Spleen (tissue), 11 donors: ENCODE measurements at regions not wholly inside any gene's neighbourhood (a gene's known extent, or its start where the extent isn't known, plus 50 kb on each side); places are given as distances from the start of the nearest gene placed in this dataset.

Source experiments
- DNase-seq: peaks from one replicate; pipeline ENCODE4 v3.0.0-alpha.2; 2020
- H3K27ac ChIP-seq, 8 donors: fragments of 200-600 bp; sonication (generic) in 7 of 8; 1 replicate in 4 of 8; 2 replicates in 4 of 8; pipeline versions ENCODE4 v1.5.0 to v1.8.0; 2016 to 2021; ENCODE audit warnings: inconsistent platforms in 4 of 8, mild to moderate bottlenecking in 4 of 8, moderate library complexity in 1 of 8
- H3K27me3 ChIP-seq, 7 donors: fragments of 200-600 bp; sonication (generic) in 6 of 7; replicated peaks in 1 of 7; 1 replicate in 4 of 7; 2 replicates in 3 of 7; pipeline versions ENCODE4 v1.5.0 to v1.8.0; 2016 to 2021; ENCODE audit warnings: inconsistent platforms in 3 of 7, mild to moderate bottlenecking in 1 of 7
- H3K36me3 ChIP-seq, 6 donors: fragments of 200-600 bp; sonication (generic) in 5 of 6; 1 replicate in 4 of 6; 2 replicates in 2 of 6; pipeline versions ENCODE4 v1.5.0 to v1.8.0; 2016 to 2021; ENCODE audit warnings: inconsistent platforms in 2 of 6
- H3K4me1 ChIP-seq, 6 donors: fragments of 200-600 bp; sonication (generic) in 5 of 6; 1 replicate in 3 of 6; 2 replicates in 3 of 6; pipeline versions ENCODE4 v1.5.0 to v1.8.0; 2016 to 2021; ENCODE audit warnings: inconsistent platforms in 3 of 6
- H3K4me3 ChIP-seq, 8 donors: fragments of 200-600 bp; sonication (generic) in 7 of 8; 1 replicate in 4 of 8; 2 replicates in 4 of 8; pipeline versions ENCODE4 v1.5.0 to v1.8.0; 2016 to 2021; ENCODE audit warnings: inconsistent platforms in 4 of 8, mild to moderate bottlenecking in 4 of 8, moderate library complexity in 2 of 8
- H3K9me3 ChIP-seq, 8 donors: fragments of 200-600 bp; sonication (generic) in 7 of 8; 1 replicate in 4 of 8; 2 replicates in 4 of 8; pipeline versions ENCODE4 v1.5.0 to v1.8.0; 2016 to 2021; ENCODE audit warnings: inconsistent platforms in 4 of 8
- POLR2A ChIP-seq, 3 donors: fragments of 450-650 bp; IDR thresholded peaks; one replicate each; pipeline ENCODE4 v1.5.1; 2017; ENCODE audit warnings: antibody characterized with exemption in 3 of 3, mild to moderate bottlenecking in 1 of 3
- POLR2AphosphoS5 ChIP-seq, 3 donors: sonication (generic); formaldehyde crosslinking; IDR thresholded peaks; one replicate each; pipeline ENCODE4 v1.5.1; 2017; ENCODE audit warnings: antibody characterized with exemption in 3 of 3
- WGBS, 5 donors: extraction: QIAGEN DNeasy Blood & Tissue Kit in 3 of 5; methylation state at CpG; one replicate each; pipeline versions ENCODE4 v1.1.5 to v1.1.7; 2013 to 2018; 5-methylcytosine and 5-hydroxymethylcytosine counted together
- intact Hi-C: fragments of 100-400 bp; cut with DNase I; formaldehyde crosslinking; loops from one replicate; pipeline ENCODE4 v1.15.0; 2023; ENCODE audit warnings: low total_unique reads
- TF ChIP-seq, protein P1 (sequence below), 11 experiments: fragments of 200-600 bp in 7 of 11; fragments of 450-650 bp in 4 of 11; sonication (generic) in 4 of 11; IDR thresholded peaks in 8 of 11; conservative IDR thresholded peaks in 3 of 11; 1 replicate in 7 of 11; 2 replicates in 4 of 11; pipeline versions ENCODE4 v1.4.0 to v1.8.0; 2016 to 2021; ENCODE audit warnings: antibody characterized with exemption in 11 of 11, inconsistent platforms in 4 of 11, mild to moderate bottlenecking in 1 of 11
- donor health status: healthy with polysubstance abuse.
- donor health status: DM: no; HTN: no; CAD: no; lungs with moderate emphysema.
- donor health status: DM: no; HTN: no; CAD: no.
- donor health status: Bipolar disorder and iron deficiency.
- donor health status: healthy.
- donor health status: DM: no; HTN: no; CAD: no.
- donor health status: DM: yes; HTN: yes; CAD: no.

- DNase-seq: no peak
- H3K27ac ChIP-seq: no peak overlapping the region
- TF ChIP-seq, protein P1, sequence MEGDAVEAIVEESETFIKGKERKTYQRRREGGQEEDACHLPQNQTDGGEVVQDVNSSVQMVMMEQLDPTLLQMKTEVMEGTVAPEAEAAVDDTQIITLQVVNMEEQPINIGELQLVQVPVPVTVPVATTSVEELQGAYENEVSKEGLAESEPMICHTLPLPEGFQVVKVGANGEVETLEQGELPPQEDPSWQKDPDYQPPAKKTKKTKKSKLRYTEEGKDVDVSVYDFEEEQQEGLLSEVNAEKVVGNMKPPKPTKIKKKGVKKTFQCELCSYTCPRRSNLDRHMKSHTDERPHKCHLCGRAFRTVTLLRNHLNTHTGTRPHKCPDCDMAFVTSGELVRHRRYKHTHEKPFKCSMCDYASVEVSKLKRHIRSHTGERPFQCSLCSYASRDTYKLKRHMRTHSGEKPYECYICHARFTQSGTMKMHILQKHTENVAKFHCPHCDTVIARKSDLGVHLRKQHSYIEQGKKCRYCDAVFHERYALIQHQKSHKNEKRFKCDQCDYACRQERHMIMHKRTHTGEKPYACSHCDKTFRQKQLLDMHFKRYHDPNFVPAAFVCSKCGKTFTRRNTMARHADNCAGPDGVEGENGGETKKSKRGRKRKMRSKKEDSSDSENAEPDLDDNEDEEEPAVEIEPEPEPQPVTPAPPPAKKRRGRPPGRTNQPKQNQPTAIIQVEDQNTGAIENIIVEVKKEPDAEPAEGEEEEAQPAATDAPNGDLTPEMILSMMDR (IDR thresholded peaks at IDR 0.05 in 8 of 11, conservative IDR thresholded peaks at IDR 0.05 in 3 of 11): no peak
- TF ChIP-seq POLR2AphosphoS5 (IDR thresholded peaks at IDR 0.05) (no peak), POLR2A (IDR thresholded peaks at IDR 0.05) (no peak)
- no peaks in the 10 kb centered on the region for H3K4me1 ChIP-seq
- no peak overlapping the region for H3K4me3 ChIP-seq
- peaks cover 0 to 8% (median 0%) of the 10 kb centered on the region in 8 donors for H3K9me3 ChIP-seq
- 76 to 92% (median 83%) methylated on average over 3 of the region's 3 CpGs for whole genome bisulfite sequencing, 5 donors
- intact Hi-C loops: no loop called here
- no peaks in the 10 kb centered on the region for H3K27me3 ChIP-seq
- H3K36me3 ChIP-seq: no peaks in the 10 kb centered on the region
Observed at GRCh38 chr2:155747531-155747930, 585.0 kb downstream of the NR4A2 start.

- intact Hi-C loops: no loop called here
- Histone ChIP-seq H3K27ac (no peak overlapping the region), H3K4me3 (no peak overlapping the region), H3K4me1 (no peaks in the 10 kb centered on the region), H3K9me3 (no peaks in the 10 kb centered on the region), H3K27me3 (no peaks in the 10 kb centered on the region), H3K36me3 (no peaks in the 10 kb centered on the region)
- 61 to 81% (median 73%) methylated on average over 4 of the region's 4 CpGs for WGBS, 5 donors
- no peak for DNase-seq
- no peak for TF ChIP-seq POLR2AphosphoS5 (IDR thresholded peaks at IDR 0.05)
- TF ChIP-seq, protein P1 (IDR thresholded peaks at IDR 0.05 in 8 of 11, conservative IDR thresholded peaks at IDR 0.05 in 3 of 11): no peak
Observed at GRCh38 chr2:155733091-155733853, 599.2 kb downstream of the NR4A2 start.

GRCh38 chr2:155730804-155731203 is 601.7 kb downstream of the NR4A2 start:
- no peak overlapping the region for H3K4me3 ChIP-seq
- no peak for DNase-seq
- H3K9me3 ChIP-seq: no peaks in the 10 kb centered on the region
- H3K4me1 ChIP-seq: no peaks in the 10 kb centered on the region
- intact Hi-C loops: no loop called here
- H3K36me3 ChIP-seq: no peaks in the 10 kb centered on the region
- no peaks in the 10 kb centered on the region for H3K27me3 ChIP-seq
- H3K27ac ChIP-seq: no peak overlapping the region
- TF ChIP-seq, protein P1 (IDR thresholded peaks at IDR 0.05 in 8 of 11, conservative IDR thresholded peaks at IDR 0.05 in 3 of 11): no peak
- TF ChIP-seq POLR2A (IDR thresholded peaks at IDR 0.05): no peak
- no peak for TF ChIP-seq POLR2AphosphoS5 (IDR thresholded peaks at IDR 0.05)
- 78 to 87% (median 83%) methylated on average over 5 of the region's 5 CpGs for WGBS, 5 donors

- Histone ChIP-seq H3K36me3 (no peaks in the 10 kb centered on the region), H3K9me3 (no peaks in the 10 kb centered on the region), H3K27ac (no peak overlapping the region), H3K27me3 (no peaks in the 10 kb centered on the region), H3K4me1 (no peaks in the 10 kb centered on the region), H3K4me3 (no peak overlapping the region)
- intact Hi-C loops: no loop called here
- TF ChIP-seq, protein P1 (IDR thresholded peaks at IDR 0.05 in 8 of 11, conservative IDR thresholded peaks at IDR 0.05 in 3 of 11): no peak
- no peak for TF ChIP-seq POLR2AphosphoS5 (IDR thresholded peaks at IDR 0.05)
- no peak for TF ChIP-seq POLR2A (IDR thresholded peaks at IDR 0.05)
- no peak for DNase-seq
- 22 to 42% (median 25%) methylated on average over 10 of the region's 10 CpGs for WGBS, 5 donors
Observed at GRCh38 chr2:155727187-155727895, 605.2 kb downstream of the NR4A2 start.
